ENCODE measurements at regions not wholly inside any gene's neighbourhood (a gene's known extent, or its start where the extent isn't known, plus 50 kb on each side); places are given as distances from the start of the nearest gene placed in this dataset.

GRCh38 chr2:59727121-59727590, 826.3 kb downstream of the BCL11A start:
- H3K4me1 ChIP-seq (ENCODE audit: control insufficient read depth in 2 of 2, insufficient read depth in 2 of 2, low read length in 1 of 2): no peaks in the 10 kb centered on the region
- H3K9me3 ChIP-seq (ENCODE audit: control insufficient read depth in 2 of 2, insufficient read depth in 1 of 2, low read depth in 1 of 2, low read length in 1 of 2): no peaks in the 10 kb centered on the region
- 79 to 82% methylated on average over 2 of the region's 2 CpGs for WGBS, 2 donors
- H3K27me3 ChIP-seq (ENCODE audit: control insufficient read depth in 1 of 2, insufficient read depth in 2 of 2, low read length in 2 of 2): no peaks in the 10 kb centered on the region
- H3K36me3 ChIP-seq (ENCODE audit: control insufficient read depth in 2 of 2, insufficient read depth in 2 of 2, low read length in 1 of 2): no peaks in the 10 kb centered on the region
- H3K4me3 ChIP-seq (ENCODE audit: low read depth in 1 of 2, low read length in 2 of 2): no peak overlapping the region
- no peak overlapping the region for H3K27ac ChIP-seq (ENCODE audit: low read depth in 2 of 2, low read length in 1 of 2)

- Histone ChIP-seq H3K27me3 (ENCODE audit: control insufficient read depth in 1 of 2, insufficient read depth in 2 of 2, low read length in 2 of 2) (no peaks in the 10 kb centered on the region), H3K27ac (ENCODE audit: low read depth in 2 of 2, low read length in 1 of 2) (no peak overlapping the region), H3K4me1 (ENCODE audit: control insufficient read depth in 2 of 2, insufficient read depth in 2 of 2, low read length in 1 of 2) (no peaks in the 10 kb centered on the region), H3K36me3 (ENCODE audit: control insufficient read depth in 2 of 2, insufficient read depth in 2 of 2, low read length in 1 of 2) (no peaks in the 10 kb centered on the region), H3K4me3 (ENCODE audit: low read depth in 1 of 2, low read length in 2 of 2) (no peak overlapping the region), H3K9me3 (ENCODE audit: control insufficient read depth in 2 of 2, insufficient read depth in 1 of 2, low read depth in 1 of 2, low read length in 1 of 2) (no peaks in the 10 kb centered on the region)
- 69 to 73% methylated on average over 9 of the region's 9 CpGs for WGBS, 2 donors
Measured at GRCh38 chr2:59726228-59727120, 827.0 kb downstream of the BCL11A start.

- H3K27me3 ChIP-seq (ENCODE audit: control insufficient read depth in 1 of 2, insufficient read depth in 2 of 2, low read length in 2 of 2): no peaks in the 10 kb centered on the region
- H3K4me3 ChIP-seq (ENCODE audit: low read depth in 1 of 2, low read length in 2 of 2): no peak overlapping the region
- H3K27ac ChIP-seq (ENCODE audit: low read depth in 2 of 2, low read length in 1 of 2): no peak overlapping the region
- WGBS, 2 donors: 84 to 85% methylated on average over 3 of the region's 3 CpGs
- H3K4me1 ChIP-seq (ENCODE audit: control insufficient read depth in 2 of 2, insufficient read depth in 2 of 2, low read length in 1 of 2): no peaks in the 10 kb centered on the region
- H3K9me3 ChIP-seq (ENCODE audit: control insufficient read depth in 2 of 2, insufficient read depth in 1 of 2, low read depth in 1 of 2, low read length in 1 of 2): no peaks in the 10 kb centered on the region
- H3K36me3 ChIP-seq (ENCODE audit: control insufficient read depth in 2 of 2, insufficient read depth in 2 of 2, low read length in 1 of 2): no peaks in the 10 kb centered on the region
Measured at GRCh38 chr2:59724746-59725145, 828.7 kb downstream of the BCL11A start.

- H3K9me3 ChIP-seq (ENCODE audit: control insufficient read depth in 2 of 2, insufficient read depth in 1 of 2, low read depth in 1 of 2, low read length in 1 of 2): no peaks in the 10 kb centered on the region
- no peaks in the 10 kb centered on the region for H3K36me3 ChIP-seq (ENCODE audit: control insufficient read depth in 2 of 2, insufficient read depth in 2 of 2, low read length in 1 of 2)
- 85 to 92% methylated on average over 4 of the region's 4 CpGs for WGBS, 2 donors
- H3K4me1 ChIP-seq (ENCODE audit: control insufficient read depth in 2 of 2, insufficient read depth in 2 of 2, low read length in 1 of 2): no peaks in the 10 kb centered on the region
- H3K27ac ChIP-seq (ENCODE audit: low read depth in 2 of 2, low read length in 1 of 2): no peak overlapping the region
- H3K27me3 ChIP-seq (ENCODE audit: control insufficient read depth in 1 of 2, insufficient read depth in 2 of 2, low read length in 2 of 2): no peaks in the 10 kb centered on the region
- H3K4me3 ChIP-seq (ENCODE audit: low read depth in 1 of 2, low read length in 2 of 2): no peak overlapping the region
Measured at GRCh38 chr2:59720296-59720866, 833.1 kb downstream of the BCL11A start.

GRCh38 chr2:59713577-59713976, 839.9 kb downstream of the BCL11A start:
- Histone ChIP-seq H3K27me3 (ENCODE audit: control insufficient read depth in 1 of 2, insufficient read depth in 2 of 2, low read length in 2 of 2) (no peaks in the 10 kb centered on the region), H3K27ac (ENCODE audit: low read depth in 2 of 2, low read length in 1 of 2) (no peak overlapping the region), H3K4me1 (ENCODE audit: control insufficient read depth in 2 of 2, insufficient read depth in 2 of 2, low read length in 1 of 2) (no peaks in the 10 kb centered on the region), H3K4me3 (ENCODE audit: low read depth in 1 of 2, low read length in 2 of 2) (no peak overlapping the region), H3K9me3 (ENCODE audit: control insufficient read depth in 2 of 2, insufficient read depth in 1 of 2, low read depth in 1 of 2, low read length in 1 of 2) (no peaks in the 10 kb centered on the region), H3K36me3 (ENCODE audit: control insufficient read depth in 2 of 2, insufficient read depth in 2 of 2, low read length in 1 of 2) (no peaks in the 10 kb centered on the region)
- WGBS, 2 donors: 76 to 82% methylated on average over 3 of the region's 3 CpGs

- H3K9me3 ChIP-seq (ENCODE audit: control insufficient read depth in 2 of 2, insufficient read depth in 1 of 2, low read depth in 1 of 2, low read length in 1 of 2): no peaks in the 10 kb centered on the region
- no peak overlapping the region for H3K27ac ChIP-seq (ENCODE audit: low read depth in 2 of 2, low read length in 1 of 2)
- no peak overlapping the region for H3K4me3 ChIP-seq (ENCODE audit: low read depth in 1 of 2, low read length in 2 of 2)
- H3K36me3 ChIP-seq (ENCODE audit: control insufficient read depth in 2 of 2, insufficient read depth in 2 of 2, low read length in 1 of 2): no peaks in the 10 kb centered on the region
- H3K4me1 ChIP-seq (ENCODE audit: control insufficient read depth in 2 of 2, insufficient read depth in 2 of 2, low read length in 1 of 2): no peaks in the 10 kb centered on the region
- H3K27me3 ChIP-seq (ENCODE audit: control insufficient read depth in 1 of 2, insufficient read depth in 2 of 2, low read length in 2 of 2): no peaks in the 10 kb centered on the region
Measured at GRCh38 chr2:59711121-59711520, 842.3 kb downstream of the BCL11A start.

GRCh38 chr2:59706729-59707128, 846.7 kb downstream of the BCL11A start:
- Histone ChIP-seq H3K27ac (ENCODE audit: low read depth in 2 of 2, low read length in 1 of 2) (no peak overlapping the region), H3K4me3 (ENCODE audit: low read depth in 1 of 2, low read length in 2 of 2) (no peak overlapping the region)
- 76 to 86% methylated on average over 4 of the region's 4 CpGs for WGBS, 2 donors

GRCh38 chr2:59703796-59704195, 849.7 kb downstream of the BCL11A start:
- no peak overlapping the region for H3K4me3 ChIP-seq (ENCODE audit: low read depth in 1 of 2, low read length in 2 of 2)
- H3K36me3 ChIP-seq (ENCODE audit: control insufficient read depth in 2 of 2, insufficient read depth in 2 of 2, low read length in 1 of 2): no peaks in the 10 kb centered on the region
- H3K27me3 ChIP-seq (ENCODE audit: control insufficient read depth in 1 of 2, insufficient read depth in 2 of 2, low read length in 2 of 2): no peaks in the 10 kb centered on the region
- H3K9me3 ChIP-seq (ENCODE audit: control insufficient read depth in 2 of 2, insufficient read depth in 1 of 2, low read depth in 1 of 2, low read length in 1 of 2): peaks cover 0 to 6% of the 10 kb centered on the region in 2 donors
- H3K4me1 ChIP-seq (ENCODE audit: control insufficient read depth in 2 of 2, insufficient read depth in 2 of 2, low read length in 1 of 2): no peaks in the 10 kb centered on the region
- WGBS, 2 donors: 74 to 83% methylated on average over 1 of the region's 1 CpG
- H3K27ac ChIP-seq (ENCODE audit: low read depth in 2 of 2, low read length in 1 of 2): no peak overlapping the region

More at GRCh38 chr2:59706729-59707128, 846.7 kb downstream of the BCL11A start:
- Histone ChIP-seq H3K4me1 (ENCODE audit: control insufficient read depth in 2 of 2, insufficient read depth in 2 of 2, low read length in 1 of 2) (no peaks in the 10 kb centered on the region), H3K27me3 (ENCODE audit: control insufficient read depth in 1 of 2, insufficient read depth in 2 of 2, low read length in 2 of 2) (no peaks in the 10 kb centered on the region), H3K9me3 (ENCODE audit: control insufficient read depth in 2 of 2, insufficient read depth in 1 of 2, low read depth in 1 of 2, low read length in 1 of 2) (peaks cover 0 to 6% of the 10 kb centered on the region in 2 donors), H3K36me3 (ENCODE audit: control insufficient read depth in 2 of 2, insufficient read depth in 2 of 2, low read length in 1 of 2) (no peaks in the 10 kb centered on the region)

- Histone ChIP-seq H3K4me3 (ENCODE audit: low read depth in 1 of 2, low read length in 2 of 2) (no peak overlapping the region), H3K4me1 (ENCODE audit: control insufficient read depth in 2 of 2, insufficient read depth in 2 of 2, low read length in 1 of 2) (no peaks in the 10 kb centered on the region), H3K27ac (ENCODE audit: low read depth in 2 of 2, low read length in 1 of 2) (no peak overlapping the region), H3K27me3 (ENCODE audit: control insufficient read depth in 1 of 2, insufficient read depth in 2 of 2, low read length in 2 of 2) (no peaks in the 10 kb centered on the region), H3K9me3 (ENCODE audit: control insufficient read depth in 2 of 2, insufficient read depth in 1 of 2, low read depth in 1 of 2, low read length in 1 of 2) (peaks cover 0 to 6% of the 10 kb centered on the region in 2 donors), H3K36me3 (ENCODE audit: control insufficient read depth in 2 of 2, insufficient read depth in 2 of 2, low read length in 1 of 2) (no peaks in the 10 kb centered on the region)
- WGBS, 2 donors: 87 to 96% methylated on average over 1 of the region's 1 CpG
Measured at GRCh38 chr2:59702026-59702425, 851.4 kb downstream of the BCL11A start.
